ENCODE measurements at regions not wholly inside any gene's neighbourhood (a gene's known extent, or its start where the extent isn't known, plus 50 kb on each side); places are given as distances from the start of the nearest gene placed in this dataset.
A peak's percentile ranks its signal among the peaks of the same experiment; 100 is the strongest.

DNA sequence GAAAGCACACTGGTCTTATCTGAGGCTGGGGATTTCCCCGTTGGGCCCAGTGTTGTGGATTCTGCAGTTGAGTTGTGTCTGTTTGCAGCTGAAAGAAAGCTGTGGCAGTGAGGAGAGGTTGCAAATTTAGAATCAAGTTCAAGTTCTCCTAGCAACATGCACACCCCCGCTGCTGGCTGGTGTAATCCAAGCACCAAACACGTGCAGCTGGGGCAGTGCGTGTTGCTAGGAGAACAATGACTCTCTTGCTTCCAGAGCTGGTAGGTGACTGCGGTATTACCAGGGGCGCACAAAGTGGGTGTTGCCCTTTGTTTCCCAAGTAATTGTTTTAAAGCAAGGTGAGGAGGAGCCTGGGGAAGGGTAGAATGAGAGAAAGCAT lies 91.5 kb downstream of the IER5 start:
- POLR2A ChIA-PET = no interaction called here
- 18% methylated on average over 6 of the region's 6 CpGs for WGBS (ENCODE audit: low lambda C conversion rate)
- H3K9ac ChIP-seq (ENCODE audit: insufficient read depth, low read depth, low read length) = no peak overlapping the region

DNA sequence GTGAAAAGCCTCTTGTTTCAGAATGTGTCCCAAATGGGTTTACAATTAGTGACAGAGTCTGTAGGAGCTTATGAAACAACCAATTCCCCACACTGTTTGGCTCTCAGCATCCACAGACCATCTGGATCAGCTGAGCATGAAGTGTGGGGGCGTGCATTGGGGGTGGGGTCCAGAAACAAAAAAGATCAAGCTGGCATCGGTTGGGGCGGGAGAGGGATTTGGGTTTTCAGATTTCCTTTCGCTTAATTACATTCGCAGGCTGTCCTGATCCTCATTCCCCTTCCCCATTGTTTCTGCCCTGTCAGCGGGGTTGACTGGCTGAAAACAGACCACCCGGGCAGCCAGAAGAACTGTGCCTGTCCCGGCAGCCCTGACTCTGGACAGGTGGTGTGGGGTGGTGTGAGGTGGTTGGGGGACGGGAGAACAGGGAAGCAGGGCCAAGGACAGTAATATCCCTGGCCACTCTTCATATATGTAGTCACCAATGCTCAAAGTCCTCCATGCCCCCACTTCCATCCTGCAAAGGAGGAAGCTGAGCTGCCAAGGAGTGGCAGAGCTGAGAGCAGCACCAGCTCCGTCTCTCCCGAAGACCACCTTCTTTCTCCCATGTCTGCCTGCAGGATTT lies 92.0 kb downstream of the IER5 start:
- in situ Hi-C loops (cut with HindIII; ENCODE audit: extremely low pct_ligation_motif_present, low pct_unique_long_range_greater_than_20kb) = no loop called here
- DNase-seq (ENCODE audit: low spot score) (no peak), ATAC-seq (no peak), FAIRE-seq (no peak)
- H3K79me2 ChIP-seq (ENCODE audit: insufficient read depth, low read length) = no peaks in the 10 kb centered on the region
- no peak overlapping the region for H3K4me3 ChIP-seq (replicated peaks in 1 of 3; ENCODE audit: insufficient read depth in 1 of 3, low read depth in 2 of 3, low read length in 3 of 3)
- no peaks in the 10 kb centered on the region for H3K9me3 ChIP-seq (ENCODE audit: low read length)
- no peak overlapping the region for H2AFZ ChIP-seq (ENCODE audit: low read length)
- H3K27me3 ChIP-seq (ENCODE audit: control insufficient read depth in 1 of 2, insufficient read depth in 2 of 2, low read length in 2 of 2) = peaks cover 1 to 23% of the 10 kb centered on the region in 2 experiments; a peak in 1 of 5 replicates
- BruUV-seq (replicated peaks) = no TSS peak
- no peaks in the 10 kb centered on the region for H3K36me3 ChIP-seq (replicated peaks in 1 of 2; ENCODE audit: control insufficient read depth in 1 of 2, insufficient read depth in 2 of 2, low read length in 2 of 2)
- CTCF ChIA-PET (ENCODE audit: low intra/inter-chr PET ratio, low total read pairs) = no interaction called here
- H3K27ac ChIP-seq (ENCODE audit: extremely low read length, insufficient read depth, low read length) = no peak overlapping the region
- WGBS (ENCODE audit: low lambda C conversion rate) = 51% methylated on average over 11 of the region's 11 CpGs
- intact Hi-C loops (cut with micrococcal nuclease; ENCODE audit: unreplicated experiment) = no loop called here
- H3K9ac ChIP-seq (ENCODE audit: insufficient read depth, low read depth, low read length) = no peak overlapping the region
- POLR2A ChIA-PET = no interaction called here
- H4K20me1 ChIP-seq (ENCODE audit: insufficient read depth, low read length) = no peaks in the 10 kb centered on the region
- no peaks in the 10 kb centered on the region for H3K4me1 ChIP-seq (ENCODE audit: insufficient read depth, low read length)
- H3K4me2 ChIP-seq (ENCODE audit: low read depth, low read length) = no peak overlapping the region
- TF ChIP-seq SALL2 (CRISPR knock-in tag; IDR thresholded peaks at IDR 0.05) (no peak), SNRNP70 (IDR thresholded peaks at IDR 0.05; ENCODE audit: low read depth, low read length) (no peak), SIX4 (CRISPR knock-in tag; IDR thresholded peaks at IDR 0.05) (no peak), HCFC1 (IDR thresholded peaks at IDR 0.05; ENCODE audit: low read depth, low read length) (no peak), RFX3 (CRISPR knock-in tag; IDR thresholded peaks at IDR 0.05) (no peak), ZNF563 (CRISPR knock-in tag; IDR thresholded peaks at IDR 0.05) (no peak)
- TF ChIP-seq, protein P1, sequence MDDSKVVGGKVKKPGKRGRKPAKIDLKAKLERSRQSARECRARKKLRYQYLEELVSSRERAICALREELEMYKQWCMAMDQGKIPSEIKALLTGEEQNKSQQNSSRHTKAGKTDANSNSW (CRISPR knock-in tag; IDR thresholded peaks at IDR 0.05; ENCODE audit: borderline replicate concordance) = no peak
- TF ChIP-seq, protein P2, sequence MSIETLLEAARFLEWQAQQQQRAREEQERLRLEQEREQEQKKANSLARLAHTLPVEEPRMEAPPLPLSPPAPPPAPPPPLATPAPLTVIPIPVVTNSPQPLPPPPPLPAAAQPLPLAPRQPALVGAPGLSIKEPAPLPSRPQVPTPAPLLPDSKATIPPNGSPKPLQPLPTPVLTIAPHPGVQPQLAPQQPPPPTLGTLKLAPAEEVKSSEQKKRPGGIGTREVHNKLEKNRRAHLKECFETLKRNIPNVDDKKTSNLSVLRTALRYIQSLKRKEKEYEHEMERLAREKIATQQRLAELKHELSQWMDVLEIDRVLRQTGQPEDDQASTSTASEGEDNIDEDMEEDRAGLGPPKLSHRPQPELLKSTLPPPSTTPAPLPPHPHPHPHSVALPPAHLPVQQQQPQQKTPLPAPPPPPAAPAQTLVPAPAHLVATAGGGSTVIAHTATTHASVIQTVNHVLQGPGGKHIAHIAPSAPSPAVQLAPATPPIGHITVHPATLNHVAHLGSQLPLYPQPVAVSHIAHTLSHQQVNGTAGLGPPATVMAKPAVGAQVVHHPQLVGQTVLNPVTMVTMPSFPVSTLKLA (IDR thresholded peaks at IDR 0.05) = no peak

More for the DNA sequence above, 91.5 kb downstream of the IER5 start:
- Histone ChIP-seq H3K9me3 (ENCODE audit: low read length) (no peaks in the 10 kb centered on the region), H4K20me1 (ENCODE audit: insufficient read depth, low read length) (no peaks in the 10 kb centered on the region), H3K36me3 (replicated peaks in 1 of 2; ENCODE audit: control insufficient read depth in 1 of 2, insufficient read depth in 2 of 2, low read length in 2 of 2) (no peaks in the 10 kb centered on the region), H3K4me1 (ENCODE audit: insufficient read depth, low read length) (no peaks in the 10 kb centered on the region), H3K27ac (ENCODE audit: extremely low read length, insufficient read depth, low read length) (no peak overlapping the region), H3K79me2 (ENCODE audit: insufficient read depth, low read length) (no peaks in the 10 kb centered on the region), H3K4me2 (ENCODE audit: low read depth, low read length) (no peak overlapping the region), H3K27me3 (ENCODE audit: control insufficient read depth in 1 of 2, insufficient read depth in 2 of 2, low read length in 2 of 2) (peaks cover 1 to 28% of the 10 kb centered on the region in 2 experiments; a peak in 1 of 5 replicates), H3K4me3 (replicated peaks in 1 of 3; ENCODE audit: insufficient read depth in 1 of 3, low read depth in 2 of 3, low read length in 3 of 3) (no peak overlapping the region), H2AFZ (ENCODE audit: low read length) (no peak overlapping the region)
- TF ChIP-seq TEAD2 (CRISPR knock-in tag; IDR thresholded peaks at IDR 0.05) = no peak
- TF ChIP-seq, protein P3, sequence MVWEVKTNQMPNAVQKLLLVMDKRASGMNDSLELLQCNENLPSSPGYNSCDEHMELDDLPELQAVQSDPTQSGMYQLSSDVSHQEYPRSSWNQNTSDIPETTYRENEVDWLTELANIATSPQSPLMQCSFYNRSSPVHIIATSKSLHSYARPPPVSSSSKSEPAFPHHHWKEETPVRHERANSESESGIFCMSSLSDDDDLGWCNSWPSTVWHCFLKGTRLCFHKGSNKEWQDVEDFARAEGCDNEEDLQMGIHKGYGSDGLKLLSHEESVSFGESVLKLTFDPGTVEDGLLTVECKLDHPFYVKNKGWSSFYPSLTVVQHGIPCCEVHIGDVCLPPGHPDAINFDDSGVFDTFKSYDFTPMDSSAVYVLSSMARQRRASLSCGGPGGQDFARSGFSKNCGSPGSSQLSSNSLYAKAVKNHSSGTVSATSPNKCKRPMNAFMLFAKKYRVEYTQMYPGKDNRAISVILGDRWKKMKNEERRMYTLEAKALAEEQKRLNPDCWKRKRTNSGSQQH (CRISPR knock-in tag; IDR thresholded peaks at IDR 0.05; ENCODE audit: low read depth) = no peak
- TF ChIP-seq BHLHE40 (IDR thresholded peaks at IDR 0.05; ENCODE audit: low read length) = 0 out of 2 replicates have a peak, but pooled peaks have one; percentile 31
- no peak for TF ChIP-seq ZNF749 (CRISPR knock-in tag; IDR thresholded peaks at IDR 0.05; ENCODE audit: borderline replicate concordance)
- TF ChIP-seq, protein P4, sequence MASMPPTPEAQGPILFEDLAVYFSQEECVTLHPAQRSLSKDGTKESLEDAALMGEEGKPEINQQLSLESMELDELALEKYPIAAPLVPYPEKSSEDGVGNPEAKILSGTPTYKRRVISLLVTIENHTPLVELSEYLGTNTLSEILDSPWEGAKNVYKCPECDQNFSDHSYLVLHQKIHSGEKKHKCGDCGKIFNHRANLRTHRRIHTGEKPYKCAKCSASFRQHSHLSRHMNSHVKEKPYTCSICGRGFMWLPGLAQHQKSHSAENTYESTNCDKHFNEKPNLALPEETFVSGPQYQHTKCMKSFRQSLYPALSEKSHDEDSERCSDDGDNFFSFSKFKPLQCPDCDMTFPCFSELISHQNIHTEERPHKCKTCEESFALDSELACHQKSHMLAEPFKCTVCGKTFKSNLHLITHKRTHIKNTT (CRISPR knock-in tag; IDR thresholded peaks at IDR 0.05) = no peak
- TF ChIP-seq FIP1L1 (IDR thresholded peaks at IDR 0.05; ENCODE audit: borderline replicate concordance, insufficient read depth, low read depth, low read length) = no peak
- TF ChIP-seq MED13 (CRISPR knock-in tag; IDR thresholded peaks at IDR 0.05) = no peak
- no TSS peak for BruUV-seq (replicated peaks)
- CTCF ChIA-PET (ENCODE audit: low intra/inter-chr PET ratio, low total read pairs) = no interaction called here
- ATAC-seq (no peak), DNase-seq (ENCODE audit: low spot score) (no peak), FAIRE-seq (no peak)
- in situ Hi-C loops (cut with HindIII; ENCODE audit: extremely low pct_ligation_motif_present, low pct_unique_long_range_greater_than_20kb) (no loop called here), intact Hi-C loops (cut with micrococcal nuclease; ENCODE audit: unreplicated experiment) (no loop called here)
